Embryonic facial prominence (tissue), 1 donor: ENCODE measurements at regions not wholly inside any gene's neighbourhood (a gene's known extent, or its start where the extent isn't known, plus 50 kb on each side); places are given as distances from the start of the nearest gene placed in this dataset.
"Not testable (repeated sequence)": the region's sequence is repeated elsewhere in the genome, so short reads cannot be mapped to it uniquely, and the experiment has no call there.

Source experiments
- DNase-seq: peaks from one replicate; pipeline ENCODE4 v3.0.0-alpha.2; 2016; ENCODE audit errors: extremely low spot score

DNA sequence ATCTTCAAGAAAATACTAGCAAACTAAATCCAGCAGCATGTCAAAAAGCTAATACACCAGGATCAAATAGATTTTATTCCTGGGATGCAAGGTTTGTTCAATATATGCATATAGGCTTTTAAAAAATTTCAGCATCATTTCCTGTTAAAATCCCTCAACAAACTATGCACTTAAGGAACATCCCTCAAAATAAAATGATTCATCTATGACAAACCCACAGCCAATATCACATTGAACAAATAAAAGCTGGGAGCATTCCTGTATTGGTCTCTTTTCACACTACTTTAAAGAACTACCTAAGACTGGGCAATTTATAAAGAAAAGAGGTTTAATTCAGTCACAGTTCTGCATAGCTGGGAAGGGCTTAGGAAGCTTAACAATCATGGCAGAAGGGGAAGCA, 726.7 kb downstream of the GRXCR1 start:
- DNase-seq: no peak

DNA sequence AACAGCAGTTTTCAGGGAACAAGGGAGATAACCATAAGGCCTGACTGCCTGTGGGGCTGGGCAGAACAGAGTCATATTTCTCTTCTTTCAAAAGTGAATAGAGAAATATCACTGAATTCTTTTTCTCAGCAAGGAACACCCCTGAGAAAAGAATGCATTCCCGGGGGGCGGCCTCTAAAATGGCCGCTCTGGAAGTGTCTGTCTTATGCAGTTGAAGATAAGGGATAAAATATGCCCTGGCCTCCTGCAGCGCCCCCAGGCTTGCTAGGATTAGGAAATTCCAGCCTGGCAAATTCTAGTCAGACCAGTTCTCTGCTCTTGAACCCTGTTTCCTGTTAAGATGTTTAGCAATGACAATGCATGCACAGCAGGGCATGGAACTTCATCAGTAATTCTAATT, 745.4 kb downstream of the GRXCR1 start:
- DNase-seq: not testable (repeated sequence)

DNA sequence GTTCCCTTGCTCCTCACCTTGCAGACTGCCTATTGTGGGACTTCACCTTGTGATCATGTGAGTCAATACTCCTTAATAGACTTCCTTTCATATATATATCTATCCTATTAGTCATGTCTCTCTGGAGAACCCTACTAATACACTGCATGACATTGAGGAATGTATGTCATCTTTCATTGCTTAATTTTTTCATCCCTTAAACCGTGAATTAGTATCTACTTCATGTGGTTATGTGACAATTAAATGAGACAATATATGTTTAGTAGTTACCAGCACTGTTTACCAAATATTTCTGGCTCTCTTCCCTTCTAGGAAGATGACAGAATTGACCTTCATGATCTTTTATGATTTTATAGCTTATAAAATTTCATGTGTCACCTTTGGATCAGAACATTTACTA, 759.5 kb downstream of the GRXCR1 start:
- no peak for DNase-seq

DNA sequence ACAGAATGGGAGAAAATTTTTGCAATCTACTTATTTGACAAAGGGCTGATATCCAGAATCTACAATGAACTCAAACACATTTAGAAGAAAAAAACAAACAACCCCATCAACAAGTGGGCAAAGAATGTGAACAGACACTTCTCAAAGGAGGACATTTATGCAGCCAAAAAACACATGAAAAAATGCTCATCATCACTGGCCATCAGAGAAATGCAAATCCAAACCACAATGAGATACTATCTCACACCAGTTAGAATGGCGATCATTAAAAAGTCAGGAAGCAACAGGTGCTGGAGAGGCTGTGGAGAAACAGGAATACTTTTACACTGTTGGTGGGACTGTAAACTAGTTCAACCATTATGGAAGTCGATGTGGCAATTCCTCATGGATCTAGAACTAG, 767.0 kb downstream of the GRXCR1 start:
- not testable (repeated sequence) for DNase-seq

DNA sequence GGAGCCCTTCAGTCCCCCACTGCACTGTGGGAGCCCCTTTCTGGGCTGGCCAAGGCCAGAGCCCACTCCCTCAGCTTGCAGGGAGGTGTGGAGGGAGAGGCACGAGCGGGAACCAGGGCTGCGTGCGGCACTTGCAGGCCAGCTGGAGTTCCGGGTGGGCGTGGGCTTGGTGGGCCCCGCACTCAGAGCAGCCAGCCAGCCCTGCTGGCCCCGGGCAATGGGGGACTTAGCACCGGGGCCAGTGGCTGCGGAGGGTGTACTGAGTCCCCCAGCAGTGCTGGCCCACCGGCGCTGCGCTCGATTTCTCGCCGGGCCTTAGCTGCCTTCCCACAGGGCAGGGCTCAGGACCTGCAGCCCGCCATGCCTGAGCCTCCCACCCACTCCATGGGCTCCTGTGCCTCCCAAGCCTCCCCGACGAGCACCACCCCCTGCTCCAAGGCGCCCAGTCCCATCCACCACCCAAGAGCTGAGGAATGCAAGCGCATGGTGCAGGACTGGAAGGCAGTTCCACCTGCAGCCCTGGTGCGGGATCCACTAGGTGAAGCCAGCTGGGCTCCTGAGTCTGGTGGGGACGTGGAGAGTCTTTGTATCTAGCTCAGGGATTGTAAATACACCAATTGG, 776.2 kb downstream of the KCTD8 start:
- not testable (repeated sequence) for DNase-seq

DNA sequence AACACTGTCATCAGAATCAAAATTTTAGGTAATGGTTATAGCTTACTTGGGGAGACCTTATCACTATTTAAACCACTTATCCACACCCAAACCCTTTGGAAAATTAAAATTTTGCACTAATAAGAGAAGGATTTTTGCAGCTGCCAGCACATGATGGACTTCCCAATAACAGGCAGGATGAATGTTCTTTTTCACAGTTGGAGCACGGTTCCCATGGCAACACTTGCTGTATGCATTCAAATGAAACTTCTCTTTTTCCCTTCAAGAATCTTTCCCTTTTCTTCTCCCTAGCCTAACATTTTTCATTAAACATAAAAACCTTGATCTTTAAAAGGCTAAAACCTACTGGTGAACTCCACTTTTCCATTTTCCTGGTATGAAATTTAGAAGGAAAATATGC, 768.2 kb downstream of the KCTD8 start:
- DNase-seq: no peak

DNA sequence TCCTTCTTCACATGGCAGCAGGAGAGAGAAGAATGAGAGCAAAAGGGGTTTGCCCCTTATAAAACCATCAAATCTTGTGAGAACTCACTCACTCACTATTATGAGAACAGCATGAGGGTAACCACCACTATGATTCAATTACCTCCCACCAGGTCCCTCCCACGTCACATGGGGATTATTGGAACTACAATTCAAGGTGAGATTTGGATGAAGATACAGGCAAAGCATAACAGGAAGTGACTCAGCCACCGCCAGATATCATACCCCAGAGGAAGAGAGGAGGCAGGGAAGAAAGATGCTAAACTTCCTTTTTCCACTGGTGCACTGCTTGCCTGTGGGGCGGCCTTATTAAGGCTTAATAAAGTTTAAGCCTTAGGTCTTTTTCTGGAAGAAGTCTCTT, 766.1 kb downstream of the KCTD8 start:
- no peak for DNase-seq

DNA sequence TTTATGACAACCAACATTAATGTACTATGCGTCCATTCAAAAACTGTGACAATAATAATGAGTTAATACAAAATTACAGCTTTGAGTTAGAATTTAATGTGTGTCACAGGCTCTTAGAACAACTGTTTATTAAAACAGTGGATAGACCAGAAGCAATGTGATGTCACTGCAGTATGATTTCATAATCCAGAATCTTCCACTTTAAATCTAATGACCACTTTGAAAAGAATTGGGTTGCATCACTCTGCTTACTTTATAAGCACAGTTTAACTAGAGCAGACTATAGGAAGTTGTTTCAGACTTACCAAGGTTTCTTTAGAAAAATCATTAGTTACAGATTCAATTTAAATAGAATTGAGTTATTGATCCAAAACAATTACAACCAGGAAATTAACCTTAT, 758.5 kb downstream of the KCTD8 start:
- no peak for DNase-seq

DNA sequence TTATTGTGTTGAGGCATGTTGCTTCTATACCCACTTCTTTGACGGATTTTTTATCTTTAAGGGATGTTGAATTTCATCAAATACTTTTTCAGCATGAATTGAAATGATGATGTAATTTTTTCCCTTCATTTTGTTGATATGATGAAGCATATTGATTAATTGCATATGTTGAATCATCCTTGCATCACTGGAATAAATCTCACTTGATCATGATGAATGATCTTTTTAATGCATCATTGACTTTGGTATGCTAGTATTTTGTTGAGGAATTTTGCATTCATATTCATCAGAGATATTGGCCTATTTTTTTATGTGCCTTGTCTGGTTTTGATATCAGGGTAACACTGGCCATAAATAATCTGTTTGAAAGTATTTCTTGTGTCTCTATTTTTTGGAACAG, 754.7 kb downstream of the KCTD8 start:
- DNase-seq: no peak

DNA sequence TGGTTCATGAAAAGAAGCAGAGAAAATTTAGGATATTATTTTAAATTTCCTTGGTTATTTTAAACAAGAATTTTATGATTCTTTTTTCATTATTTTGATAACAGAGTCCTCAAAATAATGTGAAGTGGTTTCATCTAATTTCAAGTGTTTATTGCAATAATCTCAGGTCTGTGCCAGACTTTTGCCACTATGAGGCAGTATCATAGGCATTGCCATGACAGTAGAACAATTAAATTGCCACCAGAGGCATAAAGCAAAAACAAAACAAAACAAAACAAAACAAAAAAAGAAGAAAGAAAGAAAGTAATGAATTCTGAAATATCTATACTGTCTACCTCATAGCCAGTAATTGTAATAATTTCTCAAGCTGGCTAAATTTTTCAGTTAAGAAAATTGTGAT, 739.2 kb downstream of the KCTD8 start:
- no peak for DNase-seq

DNA sequence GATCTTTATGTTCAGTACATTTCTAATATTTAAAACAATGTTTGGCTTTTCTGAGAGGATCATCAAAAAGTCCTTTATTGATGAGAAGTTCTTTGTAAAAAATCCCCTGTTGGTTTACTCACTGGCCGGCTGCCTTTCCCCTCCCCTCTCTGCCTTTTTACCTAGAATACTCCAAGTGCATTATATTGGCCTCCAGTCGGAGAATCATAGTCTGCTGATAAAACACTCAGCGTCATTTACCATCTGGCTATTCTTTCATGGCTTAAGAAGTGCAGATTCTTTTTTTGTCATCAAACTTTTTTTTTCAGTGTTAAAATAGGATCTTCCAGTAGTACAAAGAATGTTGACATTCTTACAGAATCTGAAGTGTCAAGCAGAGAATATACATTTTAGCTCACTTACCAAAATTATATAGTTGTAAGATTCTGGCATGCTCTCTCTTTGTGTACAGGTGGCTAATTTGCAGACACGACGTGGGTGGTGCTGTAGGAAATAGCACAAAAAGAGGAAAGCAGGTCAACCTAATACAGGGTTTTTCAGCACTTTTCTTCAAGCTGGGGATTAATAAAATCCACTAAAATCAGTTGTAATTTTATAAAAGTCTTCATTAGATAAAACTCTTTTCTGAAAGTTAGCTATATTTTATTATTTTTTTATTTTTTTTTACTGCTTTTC, 731.8 kb downstream of the KCTD8 start:
- no peak for DNase-seq

DNA sequence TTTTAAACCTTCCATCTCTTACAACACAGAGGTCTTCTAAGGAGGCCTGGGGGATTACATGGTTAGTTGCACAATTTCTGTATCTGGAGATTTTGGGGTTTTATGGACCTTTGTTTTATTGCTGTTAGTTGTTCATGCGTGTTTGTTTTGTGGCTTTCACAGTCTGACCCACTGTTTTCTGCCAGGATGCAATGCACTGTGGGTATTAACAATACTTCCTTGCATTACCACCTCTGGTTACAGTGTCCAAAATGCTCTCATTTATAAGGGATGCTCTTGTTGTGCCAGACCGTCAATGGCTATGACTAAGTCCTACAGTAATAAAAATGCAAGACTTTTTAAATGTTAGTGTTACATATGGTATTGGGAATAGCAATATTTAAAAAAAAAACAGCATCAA, 730.2 kb downstream of the KCTD8 start:
- no peak for DNase-seq

DNA sequence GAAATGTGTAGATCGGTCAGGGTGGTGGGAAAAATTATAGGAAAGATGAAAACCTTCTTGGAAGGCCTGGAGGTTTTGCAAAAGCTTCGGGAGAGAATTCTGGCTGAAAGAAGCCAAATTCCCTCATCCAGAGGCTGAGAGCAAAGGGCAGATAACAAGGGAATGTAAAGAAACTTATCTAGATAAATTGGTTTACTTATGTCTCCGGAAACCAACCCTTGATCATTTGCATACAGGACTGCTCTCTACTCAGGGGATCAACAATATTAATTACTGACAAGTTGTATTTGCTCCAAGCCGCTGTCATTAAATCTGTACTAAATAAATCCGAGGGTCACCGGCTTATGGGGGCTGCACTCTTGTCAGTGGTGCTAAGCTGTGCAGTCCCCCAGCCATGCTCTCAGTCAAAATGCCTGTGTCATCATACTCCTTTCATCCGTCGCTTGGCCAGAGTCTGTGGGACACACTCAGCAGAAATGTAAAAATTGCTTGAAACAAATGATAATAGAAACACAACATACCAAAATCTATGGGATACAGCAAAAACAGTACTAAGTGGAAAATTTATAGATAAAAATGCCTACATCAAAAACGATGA, 715.7 kb downstream of the KCTD8 start:
- DNase-seq: no peak

DNA sequence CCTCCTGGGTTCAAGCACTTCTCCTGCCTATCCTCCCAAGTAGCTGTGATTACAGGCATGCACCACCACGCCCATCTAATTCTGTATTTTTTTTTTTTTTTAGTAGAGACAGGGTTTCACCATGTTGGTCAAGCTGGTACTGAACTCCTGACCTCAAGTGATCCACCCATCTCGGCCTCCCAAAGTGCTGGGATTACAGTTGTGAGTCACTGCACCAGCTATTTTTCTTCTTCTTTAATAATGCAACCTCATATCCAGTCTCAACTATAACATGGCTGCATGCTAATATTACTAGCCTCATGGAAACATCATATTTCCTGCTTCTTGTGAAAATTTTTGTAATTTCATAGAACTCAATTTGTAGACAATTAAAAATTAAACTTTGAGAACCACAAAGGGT, 706.5 kb downstream of the KCTD8 start:
- DNase-seq: no peak

DNA sequence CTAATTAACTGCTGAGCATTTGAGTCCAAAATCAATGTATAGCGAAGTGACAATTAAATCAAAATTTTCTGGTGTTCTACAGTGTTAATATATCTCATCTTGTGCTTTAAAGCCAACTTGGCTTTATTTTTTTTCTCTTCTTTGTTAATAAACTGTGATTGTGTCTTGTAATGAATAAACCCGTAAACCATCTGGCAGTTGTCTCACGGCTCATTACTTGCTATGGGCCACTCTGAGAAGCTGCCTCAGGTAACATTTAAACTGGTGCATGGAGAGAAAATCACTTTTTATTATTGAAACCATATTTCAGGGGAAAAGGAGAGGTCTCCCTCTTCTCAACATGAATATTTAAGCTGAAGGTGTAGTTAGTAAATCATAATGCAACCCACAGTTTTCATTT, 694.0 kb downstream of the KCTD8 start:
- no peak for DNase-seq

DNA sequence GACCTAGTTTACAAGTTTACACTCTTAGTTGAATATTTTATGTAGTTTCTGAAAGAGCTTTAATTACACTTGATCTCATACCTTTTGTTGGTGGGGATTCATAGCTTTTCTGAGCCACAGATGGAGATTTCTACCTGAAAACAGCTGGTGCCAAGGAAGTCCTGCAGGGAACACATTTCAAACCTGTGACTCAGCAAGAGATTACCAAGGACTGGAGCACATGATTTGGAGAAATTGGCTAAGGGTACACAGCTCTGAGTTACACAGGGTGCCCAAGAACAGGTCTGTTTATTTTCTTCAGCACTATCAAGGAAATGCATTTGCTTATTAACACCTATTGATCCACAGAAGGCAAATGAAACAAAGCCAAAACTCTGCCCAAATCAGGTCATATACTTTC, 691.5 kb downstream of the KCTD8 start:
- DNase-seq: no peak

DNA sequence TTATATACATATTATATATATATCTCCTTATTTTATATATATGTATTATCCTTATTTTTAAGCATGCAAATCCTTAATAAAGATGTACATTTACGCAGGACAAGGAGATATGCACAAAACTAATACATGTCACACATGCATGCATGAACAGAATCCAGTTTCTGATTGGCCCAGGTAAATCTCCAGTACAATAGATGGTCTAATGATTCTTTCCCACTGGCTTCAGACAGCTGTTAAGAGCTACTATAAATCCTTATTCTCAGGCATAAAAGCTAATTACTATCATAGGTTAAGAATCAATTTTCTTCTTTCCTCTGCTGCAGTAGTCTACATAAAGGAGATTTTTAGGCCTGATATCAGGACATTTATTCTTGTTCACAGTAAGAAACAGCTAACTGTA, 689.8 kb downstream of the KCTD8 start:
- no peak for DNase-seq

DNA sequence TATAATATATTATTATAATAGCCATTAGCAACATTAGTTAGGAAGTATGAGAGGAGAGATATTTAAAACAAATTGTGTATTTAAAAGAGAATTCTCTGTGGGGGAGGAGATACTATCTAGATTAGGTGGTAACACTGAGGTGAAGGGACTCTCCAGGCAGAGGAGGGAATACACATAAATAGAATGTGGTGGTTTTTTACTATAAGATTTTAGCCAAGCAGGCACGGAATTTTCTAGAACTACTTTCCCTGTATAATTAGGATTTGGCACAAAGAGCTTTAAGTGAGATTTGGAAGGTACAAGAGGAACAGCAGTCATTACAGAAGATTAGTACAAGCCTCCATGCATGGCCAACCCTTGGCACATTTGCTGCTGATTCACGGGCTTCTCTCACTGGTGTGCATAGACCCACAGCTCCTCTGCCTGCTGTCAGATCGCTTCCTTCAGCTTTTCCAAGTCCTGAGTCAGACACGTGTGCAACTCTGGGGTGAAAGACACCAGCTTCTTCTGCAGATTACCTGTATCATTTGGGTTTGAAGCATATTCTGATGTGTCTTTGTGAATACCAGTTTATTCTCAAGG, 685.5 kb downstream of the KCTD8 start:
- no peak for DNase-seq

DNA sequence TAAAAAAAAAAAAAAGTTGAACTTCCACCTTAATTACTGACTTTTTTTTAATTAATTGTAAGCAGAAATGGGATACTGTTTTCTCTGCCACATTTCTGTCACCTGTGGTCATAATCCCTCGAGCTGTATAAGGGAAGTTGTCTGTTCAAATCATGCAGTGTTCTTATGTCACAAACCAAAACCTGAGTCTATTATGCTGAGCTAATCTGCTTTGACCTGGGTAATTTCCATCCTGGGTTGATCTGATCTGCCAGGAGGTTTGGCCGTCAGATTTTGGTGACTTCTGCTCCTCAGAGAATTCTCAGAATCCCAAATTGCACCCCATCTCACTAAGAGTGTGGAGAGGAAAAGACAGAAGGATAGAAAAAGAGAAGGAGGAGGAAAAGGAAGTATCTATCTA, 683.1 kb downstream of the KCTD8 start:
- DNase-seq: no peak

DNA sequence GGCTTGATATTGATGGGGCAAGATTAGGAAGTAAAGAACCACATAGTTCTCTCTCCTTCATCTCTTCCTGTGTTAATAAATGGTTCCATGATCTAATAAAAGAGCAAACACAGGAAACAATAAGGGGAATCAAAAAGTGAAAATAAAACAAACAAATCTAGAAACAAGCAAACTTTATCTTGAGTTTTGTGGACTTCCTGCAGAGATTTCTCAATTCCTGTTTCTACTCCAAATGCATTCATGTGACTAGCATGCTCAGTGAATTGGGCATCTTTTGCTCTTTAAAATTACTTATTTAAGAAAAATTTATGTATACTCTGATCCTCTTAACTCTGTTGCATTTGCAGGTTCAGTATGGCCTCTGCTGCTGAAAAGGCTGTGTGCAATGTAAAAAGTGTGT, 682.0 kb downstream of the KCTD8 start:
- no peak for DNase-seq

DNA sequence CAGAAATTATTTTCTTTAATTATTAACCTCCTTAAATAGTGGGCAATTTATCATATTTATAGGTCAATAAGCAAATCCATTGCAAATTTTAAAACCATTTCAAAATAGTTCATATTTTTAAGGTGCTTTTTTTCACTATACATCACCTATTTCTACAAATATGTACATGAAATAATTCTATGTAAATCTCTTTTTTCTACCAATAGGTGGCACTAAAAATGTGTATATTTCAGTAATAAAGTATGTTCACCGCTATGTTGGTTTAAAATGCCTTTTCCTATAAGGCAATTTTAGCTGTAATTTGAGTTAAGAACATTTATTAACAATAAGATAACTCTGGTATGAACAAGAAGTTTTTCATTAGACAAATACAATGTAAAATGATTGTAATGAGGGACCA, 672.2 kb downstream of the KCTD8 start:
- no peak for DNase-seq

DNA sequence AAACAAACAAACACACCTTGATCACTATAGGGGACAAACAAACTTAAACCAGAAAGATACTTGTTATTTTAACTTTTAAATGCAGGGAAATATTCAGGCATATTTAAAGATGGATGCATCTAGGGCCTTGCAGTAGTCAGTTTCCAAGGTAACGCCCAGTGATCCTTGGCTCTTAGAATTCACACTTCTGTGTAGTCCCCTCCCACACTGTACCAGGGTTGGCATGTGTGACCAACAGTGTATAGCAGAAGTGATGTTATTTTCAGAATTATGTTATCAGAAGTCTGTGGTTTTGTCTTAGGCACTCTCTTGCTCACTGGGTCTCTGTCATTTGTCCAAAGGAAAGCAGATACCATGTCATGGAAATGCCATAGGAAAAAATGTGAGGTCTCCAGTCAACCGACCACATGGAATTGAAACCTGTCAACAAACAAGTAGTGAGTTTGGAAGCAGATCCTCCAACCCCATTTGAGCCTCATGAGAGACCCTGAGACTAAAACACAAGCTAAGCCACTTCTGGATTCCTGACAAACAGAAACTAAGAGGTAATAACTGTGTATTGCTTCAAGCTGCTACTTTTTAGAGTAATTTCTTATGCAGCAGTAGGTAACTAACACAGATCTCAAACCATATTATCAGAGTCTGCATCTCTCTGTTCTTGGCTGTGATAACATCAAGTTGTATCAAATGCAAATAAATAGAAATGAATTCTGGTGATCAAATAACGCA, 670.3 kb downstream of the KCTD8 start:
- no peak for DNase-seq

DNA sequence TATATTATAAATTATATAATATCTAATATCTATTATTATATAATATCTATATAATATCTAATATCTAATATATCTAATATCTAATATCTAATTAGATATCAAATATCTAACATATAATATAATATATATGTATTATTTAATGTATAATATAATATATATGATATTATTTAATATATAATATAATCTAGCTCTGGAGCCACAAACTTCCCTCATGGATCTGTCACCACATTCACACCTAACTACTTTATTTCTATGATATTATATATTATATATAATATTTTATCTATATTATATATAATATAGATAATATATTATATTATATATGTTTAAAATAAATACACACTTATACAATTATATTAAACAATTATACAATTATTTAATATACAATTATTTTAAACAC, 667.5 kb downstream of the KCTD8 start:
- DNase-seq: no peak
